ENCODE measurements at regions not wholly inside any gene's neighbourhood (a gene's known extent, or its start where the extent isn't known, plus 50 kb on each side); places are given as distances from the start of the nearest gene placed in this dataset.
A peak's percentile ranks its signal among the peaks of the same experiment; 100 is the strongest.

GRCh38 chr22:19622061-19622441 is 92.3 kb upstream of the SEPTIN5 start:
- ATAC-seq, result no peak
- Histone ChIP-seq H3K4me3 (no peak overlapping the region), H3K9me3 (replicated peaks; ENCODE audit: control insufficient read depth, insufficient read depth, low read depth, low read length) (no peaks in the 10 kb centered on the region), H3K4me2 (ENCODE audit: insufficient read depth, low read length) (no peak overlapping the region), H3K27me3 (ENCODE audit: control insufficient read depth in 2 of 2, insufficient read depth in 2 of 2, low read length in 2 of 2) (peaks cover 71 to 93% of the 10 kb centered on the region in 2 experiments), H2AFZ (ENCODE audit: low read depth, low read length) (no peak overlapping the region), H3K9ac (ENCODE audit: insufficient read depth in 1 of 2, low read depth in 2 of 2, low read length in 2 of 2) (peak overlapping the region in 1 of 2 experiments; percentile 10; a peak in 2 of 4 replicates), H3K36me3 (ENCODE audit: control insufficient read depth, insufficient read depth, low read length) (no peaks in the 10 kb centered on the region), H3K9me1 (ENCODE audit: control insufficient read depth, insufficient read depth, low read length) (no peaks in the 10 kb centered on the region), H4K20me1 (replicated peaks; ENCODE audit: control insufficient read depth, insufficient read depth, low read length) (peaks cover 7% of the 10 kb centered on the region; the same call in 1 of the 2 replicates), H3K27ac (ENCODE audit: extremely low read depth, low read depth, low read length) (no peak overlapping the region), H3K79me2 (ENCODE audit: control insufficient read depth, insufficient read depth, low read length) (no peaks in the 10 kb centered on the region), H3K4me1 (replicated peaks in 1 of 2; ENCODE audit: control insufficient read depth in 2 of 2, insufficient read depth in 2 of 2, low read length in 2 of 2) (peaks cover 0 to 15% of the 10 kb centered on the region in 2 experiments; a peak in 2 of 5 replicates)
- no peak for DNase-seq (ENCODE audit: extremely low read depth in 1 of 4, low spot score in 3 of 4)
- no peak for FAIRE-seq
- in situ Hi-C loops (cut with MboI), result no loop called here
- ChIA-PET POLR2A (interaction anchor here (1.0 to 1.6 kb wide), 3 partner anchors 8 to 61 kb away, joined by 3 to 6 read pairs (median 3); no protein-coding TSS in a partner anchor), CTCF (ENCODE audit: low intra/inter-chr PET ratio) (interaction anchor here (0.7 kb wide), 1 partner anchor 44 kb away, joined by 3 read pairs; no protein-coding TSS in a partner anchor)
- 2% methylated on average over 11 of the region's 11 CpGs for WGBS (ENCODE audit: insufficient coverage, low coverage, missing lambda C conversion rate)
- no TSS peak for BruUV-seq (replicated peaks)
- intact Hi-C loops (cut with micrococcal nuclease), result loop anchor here (10.0 kb wide), 3 partner anchors 177 to 497 kb away; partner anchors contain the start of genes C22orf39 and DGCR2
- no peak for TF ChIP-seq ELF2 (CRISPR knock-in tag; IDR thresholded peaks at IDR 0.05)
- no peak for TF ChIP-seq DIDO1 (tag; IDR thresholded peaks at IDR 0.05; ENCODE audit: low read depth)
- TF ChIP-seq GABPB2 (CRISPR knock-in tag; conservative IDR thresholded peaks at IDR 0.05), result 0 out of 2 replicates have a peak, but pooled peaks have one; percentile 13
- TF ChIP-seq ZNF184 (CRISPR knock-in tag; IDR thresholded peaks at IDR 0.05), result peak; percentile 46; the same call in 1 of the 2 replicates
- 0 out of 2 replicates have a peak, but pooled peaks have one; percentile 1 for TF ChIP-seq USF1 (CRISPR knock-in tag; IDR thresholded peaks at IDR 0.05)
- peak; percentile 72; the same call in 1 of the 2 replicates for TF ChIP-seq ZFP91 (CRISPR knock-in tag; IDR thresholded peaks at IDR 0.05)
- TF ChIP-seq HOXB6 (CRISPR knock-in tag; IDR thresholded peaks at IDR 0.05; ENCODE audit: borderline replicate concordance), result 0 out of 2 replicates have a peak, but pooled peaks have one; percentile 17
- TF ChIP-seq SETDB1 (IDR thresholded peaks at IDR 0.05; ENCODE audit: low read length), result peak; percentile 13
- no peak for TF ChIP-seq TOE1 (IDR thresholded peaks at IDR 0.05; ENCODE audit: borderline replicate concordance)
- TF ChIP-seq TOE1 (CRISPR knock-in tag; IDR thresholded peaks at IDR 0.05; ENCODE audit: borderline replicate concordance, low read depth), result peak; percentile 73; the same call in 1 of the 2 replicates
- TF ChIP-seq E2F5 (CRISPR knock-in tag; IDR thresholded peaks at IDR 0.05), result peak; percentile 87; the same call in 1 of the 2 replicates
- TF ChIP-seq PHF20 (IDR thresholded peaks at IDR 0.05; ENCODE audit: partially characterized antibody), result no peak
- TF ChIP-seq ZBTB1 (CRISPR knock-in tag; IDR thresholded peaks at IDR 0.05; ENCODE audit: borderline replicate concordance, low read depth), result 0 out of 2 replicates have a peak, but pooled peaks have one; percentile 19
- TF ChIP-seq CBFB (CRISPR knock-in tag; IDR thresholded peaks at IDR 0.05), result peak; percentile 51; the same call in 1 of the 2 replicates
- no peak for TF ChIP-seq PML (IDR thresholded peaks at IDR 0.05; ENCODE audit: low read length)
- TF ChIP-seq E4F1 (CRISPR knock-in tag; IDR thresholded peaks at IDR 0.05; ENCODE audit: borderline replicate concordance), result no peak
- no peak for TF ChIP-seq RFX5 (IDR thresholded peaks at IDR 0.05; ENCODE audit: low read depth, low read length)
- TF ChIP-seq ZFP36 (IDR thresholded peaks at IDR 0.05; ENCODE audit: low read depth, low read length, partially characterized antibody), result peak; percentile 1
